CD1c-positive myeloid dendritic cell (primary cell): ENCODE measurements at regions not wholly inside any gene's neighbourhood (a gene's known extent, or its start where the extent isn't known, plus 50 kb on each side); places are given as distances from the start of the nearest gene placed in this dataset.
"Not testable (repeated sequence)": the region's sequence is repeated elsewhere in the genome, so short reads cannot be mapped to it uniquely, and the experiment has no call there.

Experiments used
- DNase-seq: peaks from one replicate; pipeline ENCODE4 v3.0.0-alpha.2; 2016; ENCODE audit errors: extremely low spot score

GRCh38 chr2:176763851-176764404 is 448.7 kb upstream of the HNRNPA3 start:
- no peak for DNase-seq

GRCh38 chr2:176764921-176765320 is 447.7 kb upstream of the HNRNPA3 start:
- DNase-seq: no peak

DNA sequence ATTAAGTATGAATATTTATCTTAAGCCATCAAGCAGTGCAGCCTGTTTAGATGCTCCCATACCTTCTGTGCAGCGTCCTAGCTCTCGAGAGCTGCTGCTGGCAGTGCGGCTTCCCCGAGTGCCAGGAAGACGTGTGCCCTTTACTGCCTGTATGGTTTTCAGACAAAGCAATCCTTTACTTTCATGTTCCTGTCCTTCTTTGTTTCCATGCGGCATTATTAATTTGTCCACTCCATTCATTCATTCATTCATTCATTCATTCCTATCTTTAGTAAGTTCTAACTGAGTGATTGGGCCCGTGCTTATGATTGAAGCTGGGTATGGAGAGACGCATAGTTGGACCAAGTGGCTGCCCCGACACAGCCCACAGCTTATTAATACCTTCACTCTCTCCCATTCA is 446.6 kb upstream of the HNRNPA3 start:
- DNase-seq: no peak

DNA sequence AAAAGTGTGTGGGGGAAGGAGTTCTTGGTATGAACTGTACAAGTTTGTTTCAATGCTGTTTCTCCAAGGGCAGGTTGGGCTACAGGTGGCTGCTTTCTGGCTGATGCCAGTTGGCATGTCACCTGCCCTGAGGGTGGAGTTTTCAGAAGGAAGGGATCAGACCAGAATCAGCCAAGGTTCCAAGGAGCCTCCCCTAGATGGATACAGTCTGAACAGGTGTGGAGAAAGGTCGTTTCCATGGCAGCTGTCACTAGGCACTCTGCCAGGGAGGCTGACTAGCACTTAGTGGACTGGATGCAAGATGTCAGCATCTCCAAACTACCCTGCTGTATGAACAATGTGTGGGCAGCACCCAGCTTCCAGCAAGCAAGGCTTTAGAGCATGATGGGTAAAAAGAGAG is 444.4 kb upstream of the HNRNPA3 start:
- no peak for DNase-seq

DNA sequence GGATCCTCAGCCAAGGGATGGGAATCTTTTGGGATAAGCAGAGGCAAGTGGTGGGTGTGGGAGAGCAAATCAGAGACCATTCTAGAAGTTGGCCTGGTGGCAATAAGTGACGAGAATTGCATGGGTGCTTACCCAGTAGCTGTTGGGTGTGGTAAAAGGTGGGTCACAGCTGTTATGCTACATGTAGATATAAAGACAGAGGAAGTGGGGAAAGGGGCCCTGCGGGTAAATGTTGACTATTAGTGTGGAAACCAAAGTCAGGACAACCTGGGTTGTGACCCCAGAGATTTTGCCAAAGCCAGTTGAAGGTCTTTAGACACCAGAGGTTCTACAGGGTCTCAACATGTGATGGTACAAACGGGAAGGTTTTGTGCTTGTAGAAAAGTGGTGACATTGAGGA is 443.6 kb upstream of the HNRNPA3 start:
- DNase-seq: no peak

DNA sequence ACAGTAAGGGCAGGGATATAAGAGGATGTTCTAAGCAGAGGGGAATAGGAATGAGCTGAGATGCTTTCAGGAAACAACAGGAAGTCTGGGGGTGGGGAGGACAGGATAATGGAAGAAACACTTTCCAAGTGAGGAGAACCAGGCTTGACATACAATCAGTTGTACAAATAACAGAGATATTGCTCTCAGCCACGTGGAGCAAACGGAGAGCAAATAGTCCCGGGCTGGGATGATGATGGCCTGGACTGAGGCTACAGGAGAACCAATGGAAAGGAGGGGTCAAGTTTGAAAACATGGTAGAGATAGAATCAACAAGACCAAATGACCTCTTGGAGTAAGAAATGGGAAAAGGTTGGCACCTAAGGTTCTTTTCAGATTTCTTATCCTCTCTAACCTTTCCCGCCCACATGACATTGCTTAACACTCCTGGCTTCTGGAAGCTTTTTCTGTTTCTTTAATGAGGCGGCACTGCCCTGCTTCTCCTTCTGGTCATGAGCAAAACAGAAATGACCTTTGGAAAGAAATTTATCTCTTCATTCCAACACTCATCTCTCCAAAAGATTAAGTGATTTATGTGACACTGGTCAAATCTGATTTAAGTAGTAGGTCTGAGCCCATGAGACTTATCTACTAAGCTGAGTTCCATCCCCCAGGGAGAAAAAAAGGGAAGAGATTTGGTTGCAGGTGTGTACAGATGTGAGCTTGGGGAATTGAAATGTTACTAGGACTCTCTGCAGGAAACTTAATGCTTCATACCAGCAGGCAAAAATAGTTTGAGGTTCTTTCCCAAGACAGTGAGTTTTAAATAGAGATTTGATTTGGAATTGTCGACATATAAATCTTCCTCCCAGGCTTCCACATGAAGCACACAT is 442.9 kb upstream of the HNRNPA3 start:
- DNase-seq: no peak

DNA sequence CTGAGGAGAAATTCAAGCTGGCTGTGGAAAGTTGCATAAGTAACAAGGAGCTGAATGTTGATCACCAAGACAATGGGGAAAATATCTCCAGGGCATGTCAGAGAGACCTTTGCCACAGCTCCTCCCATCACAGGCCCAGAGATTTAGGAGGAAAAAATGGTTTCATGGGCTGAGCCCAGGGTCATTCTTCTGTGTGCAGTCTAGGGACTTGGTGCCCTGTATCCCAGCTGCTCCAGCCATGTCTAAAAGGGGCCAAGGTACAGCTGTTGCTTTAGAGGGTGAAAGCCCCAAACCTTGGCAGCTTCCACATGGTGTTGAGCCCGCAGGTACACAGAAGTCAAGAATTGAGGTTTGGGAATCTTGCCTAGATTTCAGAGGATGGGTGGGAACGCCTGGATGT is 439.8 kb upstream of the HNRNPA3 start:
- DNase-seq: no peak

GRCh38 chr2:176774766-176775451 is 437.7 kb upstream of the HNRNPA3 start:
- no peak for DNase-seq

DNA sequence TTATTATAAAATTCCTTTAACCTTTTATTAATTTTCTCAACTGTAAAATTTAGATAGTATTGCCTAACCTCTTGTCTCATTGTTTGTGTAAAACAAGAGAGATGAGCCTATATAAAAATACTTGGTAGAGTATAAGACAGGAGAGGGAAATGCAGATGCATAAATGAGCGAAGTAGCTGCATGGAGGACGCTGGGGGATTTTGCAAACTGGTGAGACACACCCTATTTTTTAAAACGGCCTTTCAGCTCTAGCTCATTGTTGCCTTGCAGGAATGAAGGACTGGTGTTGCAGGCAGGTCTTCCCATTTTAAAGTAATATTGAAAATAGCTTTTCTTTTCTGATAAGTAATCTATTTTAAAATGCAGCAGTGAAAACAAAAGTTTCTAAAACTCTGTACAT is 435.3 kb upstream of the HNRNPA3 start:
- no peak for DNase-seq

- no peak for DNase-seq
Measured at GRCh38 chr2:176779917-176780316, 432.7 kb upstream of the HNRNPA3 start.

DNA sequence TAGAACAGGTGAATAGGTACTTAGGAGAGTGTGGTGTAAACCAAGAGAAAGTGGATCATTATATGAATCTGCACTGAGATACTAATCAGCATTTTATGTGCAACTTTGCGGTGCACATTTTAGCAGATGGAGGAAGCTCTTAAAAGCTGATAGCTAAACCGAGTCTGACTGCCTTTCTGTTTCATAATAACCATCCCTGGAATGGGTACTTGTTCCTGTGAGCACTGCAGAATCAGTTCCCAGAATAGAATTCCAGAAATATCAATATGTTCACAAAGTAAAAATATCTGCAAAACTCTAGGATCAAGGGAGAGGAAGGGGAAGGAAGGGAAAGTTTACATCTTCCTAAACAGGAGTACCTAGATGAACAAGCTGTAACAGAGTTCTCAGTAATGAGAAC is 432.2 kb upstream of the HNRNPA3 start:
- DNase-seq: no peak

- no peak for DNase-seq
Measured at GRCh38 chr2:176781570-176782217, 430.9 kb upstream of the HNRNPA3 start.

DNA sequence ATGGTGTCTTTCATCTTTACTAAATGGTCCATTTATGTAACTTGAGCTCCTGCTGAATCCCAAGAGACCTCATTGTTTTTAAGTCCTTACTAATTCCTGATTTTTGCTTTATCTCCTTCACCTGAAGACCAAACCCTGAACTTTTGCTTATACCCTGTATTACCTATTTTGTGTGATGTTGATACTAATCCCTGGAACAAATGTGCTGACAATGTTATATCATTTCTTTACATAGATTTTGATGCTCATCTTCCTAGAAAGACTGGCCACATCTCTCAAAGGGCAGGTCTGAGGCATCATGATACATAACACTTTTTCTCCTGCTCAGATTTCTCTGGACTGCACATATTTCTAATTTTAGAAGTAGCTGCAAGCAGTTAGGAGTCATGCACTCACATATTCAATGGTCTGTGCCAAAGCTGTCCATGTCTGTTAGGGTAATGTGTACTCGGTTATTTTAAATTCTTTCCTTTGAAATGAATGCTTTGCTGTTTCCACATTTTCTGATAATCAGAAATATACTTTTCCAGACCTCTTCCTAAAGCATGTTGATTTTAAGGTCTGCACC is 427.9 kb upstream of the HNRNPA3 start:
- no peak for DNase-seq

DNA sequence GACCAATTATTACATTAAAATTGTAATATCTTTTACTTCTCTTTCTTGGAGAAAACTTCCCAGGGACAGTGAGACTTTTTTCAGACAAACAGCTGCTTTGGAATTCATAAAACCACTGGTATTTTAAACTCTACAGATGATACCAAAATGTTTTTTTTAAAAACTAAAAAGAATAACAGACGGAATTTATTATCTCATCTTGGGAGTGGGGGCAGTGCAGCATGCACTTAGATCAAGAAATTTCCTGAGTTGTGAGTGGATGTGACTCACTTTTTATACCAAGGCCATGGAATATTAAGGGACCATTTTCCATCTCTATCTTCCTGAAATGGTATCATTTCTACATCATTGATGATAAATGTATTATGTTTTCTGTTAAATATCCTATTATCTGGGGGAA is 422.8 kb upstream of the HNRNPA3 start:
- no peak for DNase-seq

DNA sequence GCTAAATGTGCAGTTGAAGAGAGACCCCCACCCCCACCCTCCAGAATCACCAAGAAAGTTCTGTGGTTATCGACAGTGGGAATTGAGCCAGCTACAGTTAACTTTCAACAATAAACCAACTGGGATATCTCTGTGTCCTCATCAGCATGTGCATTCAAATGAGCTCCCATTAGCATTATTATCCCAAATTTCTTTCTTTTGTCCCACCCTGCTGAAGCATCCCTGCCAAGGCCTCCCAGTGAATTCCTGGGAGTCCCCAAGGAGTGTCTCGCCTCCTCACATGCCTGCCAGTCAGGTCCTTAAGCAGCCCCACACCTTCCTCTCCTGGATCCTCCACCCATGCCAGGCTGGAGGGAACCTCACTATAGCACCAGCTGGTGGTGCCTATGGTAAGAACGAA is 422.1 kb upstream of the HNRNPA3 start:
- no peak for DNase-seq

- no peak for DNase-seq
Measured at GRCh38 chr2:176793792-176794191, 418.8 kb upstream of the HNRNPA3 start.

DNA sequence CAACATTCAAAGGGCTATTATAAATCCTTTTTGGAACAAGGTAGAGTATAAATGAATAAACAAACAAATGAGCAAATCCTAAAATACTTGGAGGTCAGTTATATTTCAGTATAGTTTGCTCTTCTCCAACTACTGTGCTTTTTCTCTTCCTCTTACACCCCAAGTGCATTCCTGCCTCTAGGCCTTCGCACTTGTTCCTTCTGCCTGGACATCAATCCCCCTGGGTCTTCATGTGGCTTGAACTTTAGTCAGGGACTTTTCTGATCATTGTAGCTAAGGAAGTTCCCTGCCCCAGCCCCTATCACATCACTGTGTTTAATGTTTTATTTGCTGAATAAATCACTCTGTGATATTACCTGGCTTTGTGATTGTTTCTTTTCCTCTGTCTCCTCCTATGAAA is 418.2 kb upstream of the HNRNPA3 start:
- no peak for DNase-seq

GRCh38 chr2:176795823-176796222 is 416.8 kb upstream of the HNRNPA3 start:
- DNase-seq: no peak

DNA sequence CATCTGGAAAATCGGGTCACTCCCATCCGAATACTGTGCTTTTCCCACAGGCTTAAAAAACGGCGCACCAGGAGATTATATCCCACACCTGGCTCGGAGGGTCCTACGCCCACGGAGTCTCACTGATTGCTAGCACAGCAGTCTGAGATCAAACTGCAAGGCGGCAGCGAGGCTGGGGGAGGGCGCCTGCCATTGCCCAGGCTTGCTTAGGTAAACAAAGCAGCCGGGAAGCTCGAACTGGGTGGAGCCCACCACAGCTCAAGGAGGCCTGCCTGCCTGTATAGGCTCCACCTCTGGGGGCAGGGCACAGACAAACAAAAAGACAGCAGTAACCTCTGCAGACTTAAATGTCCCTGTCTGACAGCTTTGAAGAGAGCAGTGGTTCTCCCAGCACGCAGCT is 415.9 kb upstream of the HNRNPA3 start:
- DNase-seq: not testable (repeated sequence)

- no peak for DNase-seq
Measured at GRCh38 chr2:176804392-176804791, 408.2 kb upstream of the HNRNPA3 start.

DNA sequence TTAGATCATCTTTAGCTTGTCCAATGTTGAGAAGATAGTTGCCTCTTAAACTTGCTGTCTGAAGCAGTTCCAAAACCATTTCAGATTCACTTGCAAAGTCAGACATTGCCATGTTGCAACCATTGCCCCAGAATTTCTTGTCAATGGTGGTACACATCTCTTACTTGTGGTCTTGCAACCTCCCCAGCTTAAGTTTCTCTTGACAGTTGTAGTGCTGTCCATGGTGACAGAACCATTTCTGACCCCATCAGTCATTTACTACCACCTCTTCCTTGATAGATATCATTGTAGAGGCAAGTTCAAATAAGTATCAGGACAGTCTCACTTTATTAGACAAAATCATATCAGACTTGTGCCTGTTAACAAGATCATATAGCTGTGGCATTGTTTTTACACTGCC is 407.2 kb upstream of the HNRNPA3 start:
- no peak for DNase-seq

- no peak for DNase-seq
Measured at GRCh38 chr2:176812246-176812775, 400.3 kb upstream of the HNRNPA3 start.
